Esophagus squamous epithelium (tissue), 5 donors: ENCODE measurements at regions not wholly inside any gene's neighbourhood (a gene's known extent, or its start where the extent isn't known, plus 50 kb on each side); places are given as distances from the start of the nearest gene placed in this dataset.

Experiments
- DNase-seq: peaks from one replicate; lab custom pipeline; 2025; lab: John Stamatoyannopoulos, UW
- H3K27ac ChIP-seq, 4 donors: fragments of 200-600 bp; sonication (generic); one replicate each; pipeline ENCODE4 v1.5.1; 2016 to 2019; ENCODE audit warnings: mild to moderate bottlenecking in 1 of 4
- H3K27me3 ChIP-seq, 4 donors: fragments of 200-600 bp; sonication (generic); 1 replicate in 3 of 4; 2 replicates in 1 of 4; pipeline versions ENCODE4 v1.5.1 to v1.6.0; 2017 to 2021; ENCODE audit warnings: antibody characterized with exemption in 1 of 4
- H3K36me3 ChIP-seq, 3 donors: fragments of 200-600 bp; sonication (generic); one replicate each; pipeline ENCODE4 v1.5.1; 2016 to 2019
- H3K4me1 ChIP-seq, 3 donors: fragments of 200-600 bp; sonication (generic); one replicate each; pipeline ENCODE4 v1.5.1; 2017 to 2019
- H3K4me3 ChIP-seq, 4 donors: fragments of 200-600 bp; sonication (generic); 1 replicate in 3 of 4; 2 replicates in 1 of 4; pipeline ENCODE4 v1.5.1; 2016 to 2019; ENCODE audit warnings: mild to moderate bottlenecking in 2 of 4, moderate library complexity in 1 of 4
- H3K9me3 ChIP-seq, 3 donors: fragments of 200-600 bp; sonication (generic); one replicate each; pipeline ENCODE4 v1.5.1; 2016 to 2019
- CTCF ChIP-seq, 6 experiments: fragments of 450-650 bp in 4 of 6; fragments of 200-600 bp in 2 of 6; sonication (generic) in 2 of 6; IDR thresholded peaks; one replicate each; pipeline ENCODE4 v1.5.1; 2016 to 2019; ENCODE audit warnings: antibody characterized with exemption in 6 of 6, mild to moderate bottlenecking in 4 of 6, moderate library complexity in 4 of 6
- POLR2A ChIP-seq, 4 donors: fragments of 450-650 bp; IDR thresholded peaks; one replicate each; pipeline ENCODE4 v1.6.1; 2017; ENCODE audit warnings: antibody characterized with exemption in 4 of 4, mild to moderate bottlenecking in 4 of 4, moderate library complexity in 3 of 4
- WGBS, 2 donors: methylation state at CpG; one replicate each; pipeline ENCODE4 v1.1.5; 2018; 5-methylcytosine and 5-hydroxymethylcytosine counted together
- intact Hi-C: fragments of 100-400 bp; cut with DNase I; formaldehyde crosslinking; loops from one replicate; pipeline ENCODE4 v1.15.0; 2022
- small RNA-seq, 4 donors: library from RNA; depleted of rRNA; stranded (forward); fragments of <200 nt; gene quantifications; one replicate each; pipeline ENCODE3, GENCODE V24; 2016
- donor health status: DM: yes; HTN: yes; CAD: no.

- H3K36me3 ChIP-seq, result no peaks in the 10 kb centered on the region
- no peak overlapping the region for H3K27ac ChIP-seq
- TF ChIP-seq CTCF (IDR thresholded peaks at IDR 0.05) (no peak), POLR2A (IDR thresholded peaks at IDR 0.05) (no peak)
- DNase-seq, result no peak
- H3K27me3 ChIP-seq, result no peaks in the 10 kb centered on the region
- no peaks in the 10 kb centered on the region for H3K9me3 ChIP-seq
- intact Hi-C loops, result no loop called here
- no peak overlapping the region for H3K4me3 ChIP-seq
- H3K4me1 ChIP-seq, result no peaks in the 10 kb centered on the region
Observed at GRCh38 chr12:74482115-74482514, 55.5 kb upstream of the ATXN7L3B start.

DNA sequence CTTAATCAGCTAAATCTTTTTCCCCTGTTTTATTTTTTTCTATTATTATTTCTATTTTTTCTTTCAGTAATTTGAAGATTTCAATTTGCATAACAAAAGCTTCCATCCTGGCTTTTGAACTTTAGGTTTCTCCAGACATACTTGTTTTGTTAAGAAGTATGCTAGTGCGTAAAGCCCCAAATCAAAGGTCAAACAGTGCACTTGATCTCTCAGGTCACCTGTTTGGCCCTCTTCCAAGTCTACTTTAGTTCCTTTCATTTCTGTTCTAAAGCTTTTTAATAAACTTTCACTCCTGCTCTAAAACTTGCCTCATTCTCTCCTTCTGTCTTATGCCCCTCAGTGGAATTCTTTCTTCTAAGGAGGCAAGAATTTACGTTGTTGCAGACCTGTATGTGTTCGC lies 54.6 kb upstream of the ATXN7L3B start:
- no peak overlapping the region for H3K4me3 ChIP-seq
- no peak overlapping the region for H3K27ac ChIP-seq
- no peaks in the 10 kb centered on the region for H3K4me1 ChIP-seq
- WGBS, 2 donors, result 41% methylated on average over 3 of the region's 3 CpGs
- no peaks in the 10 kb centered on the region for H3K36me3 ChIP-seq
- DNase-seq, result no peak
- intact Hi-C loops, result no loop called here
- TF ChIP-seq CTCF (IDR thresholded peaks at IDR 0.05) (no peak), POLR2A (IDR thresholded peaks at IDR 0.05) (no peak)
- no peaks in the 10 kb centered on the region for H3K9me3 ChIP-seq
- H3K27me3 ChIP-seq, result no peaks in the 10 kb centered on the region

Small RNA genes lying in the stretch of these regions (small RNA-seq; reads per million reads assigned to genes)
- gene AC090502.2, result 0 reads per million in 4 donors
- gene RF00096, result 0 reads per million in 4 donors
- 0 reads per million in 4 donors for gene RNU6-1012P
